H9 (cell line): ENCODE measurements at regions not wholly inside any gene's neighbourhood (a gene's known extent, or its start where the extent isn't known, plus 50 kb on each side); places are given as distances from the start of the nearest gene placed in this dataset.

Experiments used
- DNase-seq: peaks from one replicate; pipeline ENCODE4 v3.0.0-alpha.2; 2017
- H2AFZ ChIP-seq: one replicate; pipeline ENCODE4 v1.6.1; 2013; ENCODE audit warnings: mild to moderate bottlenecking, low read length, control low read depth, moderate library complexity
- H2AK5ac ChIP-seq: 2 replicates; pipeline ENCODE4 v1.6.1; 2013; ENCODE audit warnings: low read length, control low read depth, mixed read lengths; ENCODE audit not compliant: insufficient read length
- H2BK120ac ChIP-seq: one replicate; pipeline ENCODE4 v1.6.1; 2013; ENCODE audit warnings: low read depth, mild to moderate bottlenecking, low read length, control low read depth, inconsistent platforms; ENCODE audit not compliant: poor library complexity, severe bottlenecking
- H2BK12ac ChIP-seq: 2 replicates; pipeline ENCODE4 v1.6.1; 2013; ENCODE audit warnings: low read length, control low read depth, mixed read lengths, low read depth; ENCODE audit not compliant: insufficient read length
- H2BK15ac ChIP-seq: 2 replicates; pipeline ENCODE4 v1.6.1; 2013; ENCODE audit warnings: low read depth, low read length, control low read depth
- H2BK20ac ChIP-seq: one replicate; pipeline ENCODE4 v1.6.1; 2013; ENCODE audit warnings: low read depth, mild to moderate bottlenecking, low read length, control low read depth, inconsistent platforms; ENCODE audit not compliant: poor library complexity, severe bottlenecking
- H2BK5ac ChIP-seq: 2 replicates; pipeline ENCODE4 v1.6.1; 2013; ENCODE audit warnings: low read length, control low read depth, mixed read lengths; ENCODE audit not compliant: insufficient read length
- H3K14ac ChIP-seq: 2 replicates; pipeline ENCODE4 v1.6.1; 2013; ENCODE audit warnings: low read length, control low read depth; ENCODE audit not compliant: insufficient read depth
- H3K18ac ChIP-seq: 2 replicates; pipeline ENCODE4 v1.6.1; 2013; ENCODE audit warnings: low read depth, mild to moderate bottlenecking, mixed read lengths, low read length, control low read depth; ENCODE audit not compliant: insufficient read length
- H3K23ac ChIP-seq: 2 replicates; pipeline ENCODE4 v1.6.1; 2013; ENCODE audit warnings: low read length, control low read depth, mixed read lengths, low read depth; ENCODE audit not compliant: insufficient read length
- H3K23me2 ChIP-seq: 2 replicates; pipeline ENCODE4 v1.6.1; 2013; ENCODE audit warnings: low read depth, mild to moderate bottlenecking, mixed read lengths, low read length, control low read depth; ENCODE audit not compliant: insufficient read length, poor library complexity, severe bottlenecking
- H3K27ac ChIP-seq: 2 replicates; pipeline ENCODE4 v1.5.1; 2013; ENCODE audit warnings: low read length, control low read depth, mixed read lengths, low read depth; ENCODE audit not compliant: insufficient read length
- H3K27me3 ChIP-seq: 2 replicates; pipeline ENCODE4 v1.6.1; 2013; ENCODE audit warnings: low read length, control low read depth, inconsistent platforms; ENCODE audit not compliant: insufficient read depth
- H3K4ac ChIP-seq: 2 replicates; pipeline ENCODE4 v1.6.1; 2013; ENCODE audit warnings: low read depth, mild to moderate bottlenecking, control low read depth, inconsistent platforms, low read length, moderate library complexity
- H3K4me1 ChIP-seq: 2 replicates; pipeline ENCODE4 v1.6.1; 2013; ENCODE audit warnings: low read length, control low read depth, inconsistent platforms; ENCODE audit not compliant: insufficient read depth
- H3K4me2 ChIP-seq: 2 replicates; pipeline ENCODE4 v1.6.1; 2013; ENCODE audit warnings: low read length, control low read depth, mixed read lengths; ENCODE audit not compliant: insufficient read length, insufficient read depth
- H3K56ac ChIP-seq: 2 replicates; pipeline ENCODE4 v1.6.1; 2013; ENCODE audit warnings: low read depth, mild to moderate bottlenecking, mixed read lengths, low read length, control low read depth; ENCODE audit not compliant: insufficient read length
- H3K79me1 ChIP-seq: 2 replicates; pipeline ENCODE4 v1.6.1; 2013; ENCODE audit warnings: low read depth, mild to moderate bottlenecking, moderate library complexity, low read length, control low read depth, inconsistent platforms; ENCODE audit not compliant: insufficient read depth, poor library complexity, severe bottlenecking
- H3K79me2 ChIP-seq: 2 replicates; pipeline ENCODE4 v1.6.1; 2013; ENCODE audit warnings: low read length, control low read depth, inconsistent platforms; ENCODE audit not compliant: insufficient read depth
- H3K9ac ChIP-seq: 2 replicates; pipeline ENCODE4 v1.6.1; 2013; ENCODE audit warnings: low read length, control low read depth, mixed read lengths; ENCODE audit not compliant: insufficient read length; ENCODE audit errors: extremely low read depth
- H3K9me3 ChIP-seq: one replicate; pipeline ENCODE4 v1.6.1; 2013; ENCODE audit warnings: low read depth, low read length, inconsistent platforms; ENCODE audit not compliant: control insufficient read depth
- H3T11ph ChIP-seq: one replicate; pipeline ENCODE4 v1.6.1; 2013; ENCODE audit warnings: mild to moderate bottlenecking, low read length, control low read depth, inconsistent platforms
- H4K20me1 ChIP-seq: one replicate; pipeline ENCODE4 v1.6.1; 2013; ENCODE audit not compliant: control insufficient read depth, insufficient read length, insufficient read depth
- H4K5ac ChIP-seq: 2 replicates; pipeline ENCODE4 v1.6.1; 2013; ENCODE audit warnings: low read depth, mild to moderate bottlenecking, mixed read lengths, low read length, control low read depth; ENCODE audit not compliant: insufficient read length
- H4K8ac ChIP-seq: replicated peaks from 2 replicates; pipeline ENCODE4 v1.6.1; 2013; ENCODE audit warnings: low read length, control low read depth, mixed read lengths, low read depth; ENCODE audit not compliant: insufficient read length
- H4K91ac ChIP-seq: 2 replicates; pipeline ENCODE4 v1.6.1; 2013; ENCODE audit warnings: low read depth, mild to moderate bottlenecking, moderate library complexity, mixed read lengths, low read length, control low read depth; ENCODE audit not compliant: insufficient read length
- H3K27ac Mint-ChIP-seq, 3 experiments: 2 replicates in 2 of 3; 3 replicates in 1 of 3; pipeline ENCODE4 v1.8.0; 2020 to 2021; ENCODE audit warnings: mixed read lengths in 3 of 3, mild to moderate bottlenecking in 1 of 3, moderate library complexity in 1 of 3
- H3K27me3 Mint-ChIP-seq: 2 replicates; pipeline ENCODE4 v1.8.0; 2021; ENCODE audit warnings: low read depth, mild to moderate bottlenecking, moderate library complexity, mixed read lengths
- H3K36me3 Mint-ChIP-seq, 3 experiments: 2 replicates in 2 of 3; 3 replicates in 1 of 3; pipeline ENCODE4 v1.8.0; 2020 to 2021; ENCODE audit warnings: low read depth in 3 of 3, mixed read lengths in 3 of 3; ENCODE audit not compliant: insufficient read depth in 1 of 3
- H3K4me1 Mint-ChIP-seq, 2 experiments: 2 replicates each; pipeline ENCODE4 v1.8.0; 2020; ENCODE audit warnings: mixed read lengths in 2 of 2
- H3K4me3 Mint-ChIP-seq, 2 experiments: 2 replicates in 1 of 2; 3 replicates in 1 of 2; pipeline ENCODE4 v1.8.0; 2020 to 2021; ENCODE audit warnings: mild to moderate bottlenecking in 2 of 2, mixed read lengths in 2 of 2, moderate library complexity in 1 of 2
- H3K9me3 Mint-ChIP-seq, 2 experiments: 2 replicates in 1 of 2; 3 replicates in 1 of 2; pipeline ENCODE4 v1.8.0; 2020; ENCODE audit warnings: mild to moderate bottlenecking in 2 of 2, mixed read lengths in 2 of 2, moderate library complexity in 1 of 2
- WGBS: extraction: QIAGEN DNeasy Blood & Tissue Kit; methylation state at CpG from one replicate; pipeline ENCODE4 v1.1.7; 2013; ENCODE audit warnings: missing lambda C conversion rate, low lambda C conversion rate, mixed read lengths; ENCODE audit not compliant: insufficient read length; ENCODE audit errors: extremely low coverage; 5-methylcytosine and 5-hydroxymethylcytosine counted together
- TF ChIP-seq, protein P1 (sequence below): fragments of 200-600 bp; sonication (generic); conservative IDR thresholded peaks from 3 replicates; pipeline ENCODE4 v1.8.0; 2021; ENCODE audit warnings: antibody characterized with exemption, mild to moderate bottlenecking

DNA sequence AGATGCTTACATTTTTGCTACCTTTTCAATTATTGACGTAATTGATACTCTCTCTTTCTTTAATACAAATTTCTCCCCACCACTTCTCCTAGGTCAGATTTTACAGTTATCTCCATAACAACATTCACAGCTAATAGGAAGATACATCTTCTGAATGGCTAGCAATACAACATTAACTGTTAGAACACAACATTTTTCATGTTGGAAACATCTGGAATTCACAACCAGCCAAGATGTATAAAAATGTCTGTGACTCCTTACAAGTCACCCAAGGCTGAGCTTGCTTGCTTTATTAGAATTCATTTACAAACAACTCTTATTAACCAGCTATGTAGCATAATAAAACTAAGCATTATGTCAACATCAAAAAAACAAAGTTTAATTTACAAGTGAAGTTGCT is 81.0 kb upstream of the ROBO2 start:
- no peak overlapping the region for H2BK5ac ChIP-seq
- H2BK120ac ChIP-seq, result no peak overlapping the region
- peaks cover 0 to 2% of the 10 kb centered on the region in 2 experiments; a peak in 1 of 4 replicates for H3K4me1 Mint-ChIP-seq
- no peaks in the 10 kb centered on the region for H3K27me3 ChIP-seq
- no peaks in the 10 kb centered on the region for H3K79me1 ChIP-seq
- no peaks in the 10 kb centered on the region for H3K79me2 ChIP-seq
- no peak overlapping the region for H3K27ac ChIP-seq
- H3K4me2 ChIP-seq, result no peak overlapping the region
- no peak overlapping the region for H2AK5ac ChIP-seq
- WGBS, result no CpG with 5 or more reads among the region's 1 CpG
- H3K27ac Mint-ChIP-seq, result no peak overlapping the region
- H3K4me1 ChIP-seq, result no peaks in the 10 kb centered on the region
- no peak overlapping the region for H4K8ac ChIP-seq
- H3K9ac ChIP-seq, result no peak overlapping the region
- H4K20me1 ChIP-seq, result no peaks in the 10 kb centered on the region
- no peak overlapping the region for H4K5ac ChIP-seq
- no peaks in the 10 kb centered on the region for H3K9me3 ChIP-seq
- no peak for DNase-seq
- no peak overlapping the region for H3K4ac ChIP-seq
- H3K9me3 Mint-ChIP-seq, result no peaks in the 10 kb centered on the region
- no peak overlapping the region for H2AFZ ChIP-seq
- H3K18ac ChIP-seq, result no peak overlapping the region
- H2BK12ac ChIP-seq, result no peak overlapping the region
- H3K14ac ChIP-seq, result no peak overlapping the region
- H2BK15ac ChIP-seq, result no peak overlapping the region
- H3K23ac ChIP-seq, result no peak overlapping the region
- H3K56ac ChIP-seq, result no peak overlapping the region
- no peaks in the 10 kb centered on the region for H3K27me3 Mint-ChIP-seq
- TF ChIP-seq, protein P1, sequence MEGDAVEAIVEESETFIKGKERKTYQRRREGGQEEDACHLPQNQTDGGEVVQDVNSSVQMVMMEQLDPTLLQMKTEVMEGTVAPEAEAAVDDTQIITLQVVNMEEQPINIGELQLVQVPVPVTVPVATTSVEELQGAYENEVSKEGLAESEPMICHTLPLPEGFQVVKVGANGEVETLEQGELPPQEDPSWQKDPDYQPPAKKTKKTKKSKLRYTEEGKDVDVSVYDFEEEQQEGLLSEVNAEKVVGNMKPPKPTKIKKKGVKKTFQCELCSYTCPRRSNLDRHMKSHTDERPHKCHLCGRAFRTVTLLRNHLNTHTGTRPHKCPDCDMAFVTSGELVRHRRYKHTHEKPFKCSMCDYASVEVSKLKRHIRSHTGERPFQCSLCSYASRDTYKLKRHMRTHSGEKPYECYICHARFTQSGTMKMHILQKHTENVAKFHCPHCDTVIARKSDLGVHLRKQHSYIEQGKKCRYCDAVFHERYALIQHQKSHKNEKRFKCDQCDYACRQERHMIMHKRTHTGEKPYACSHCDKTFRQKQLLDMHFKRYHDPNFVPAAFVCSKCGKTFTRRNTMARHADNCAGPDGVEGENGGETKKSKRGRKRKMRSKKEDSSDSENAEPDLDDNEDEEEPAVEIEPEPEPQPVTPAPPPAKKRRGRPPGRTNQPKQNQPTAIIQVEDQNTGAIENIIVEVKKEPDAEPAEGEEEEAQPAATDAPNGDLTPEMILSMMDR, result no peak
- no peak overlapping the region for H3T11ph ChIP-seq
- no peaks in the 10 kb centered on the region for H3K23me2 ChIP-seq
- no peak overlapping the region for H4K91ac ChIP-seq
- H3K4me3 Mint-ChIP-seq, result no peak overlapping the region
- H3K36me3 Mint-ChIP-seq, result no peaks in the 10 kb centered on the region
- no peak overlapping the region for H2BK20ac ChIP-seq
